Testis (tissue), 2 donors: ENCODE measurements at regions not wholly inside any gene's neighbourhood (a gene's known extent, or its start where the extent isn't known, plus 50 kb on each side); places are given as distances from the start of the nearest gene placed in this dataset.

ENCODE experiments used
- DNase-seq: peaks from one replicate; pipeline ENCODE4 v3.0.0-alpha.2; 2019
- H3K27ac ChIP-seq, 2 donors: fragments of 200-600 bp; sonication (generic); one replicate each; pipeline ENCODE4 v1.5.1; 2019
- H3K27me3 ChIP-seq: fragments of 200-600 bp; sonication (generic); one replicate; pipeline ENCODE4 v1.5.1; 2019
- H3K36me3 ChIP-seq: fragments of 200-600 bp; sonication (generic); one replicate; pipeline ENCODE4 v1.5.1; 2017; ENCODE audit warnings: low read depth; ENCODE audit errors: missing control alignments
- H3K4me1 ChIP-seq: fragments of 200-600 bp; sonication (generic); one replicate; pipeline ENCODE4 v1.5.1; 2019
- H3K4me3 ChIP-seq, 2 donors: fragments of 200-600 bp; sonication (generic); one replicate each; pipeline ENCODE4 v1.5.1; 2017 to 2019
- H3K9me3 ChIP-seq: fragments of 200-600 bp; sonication (generic); one replicate; pipeline ENCODE4 v1.5.1; 2017
- CTCF ChIP-seq, 3 experiments: fragments of 450-650 bp in 2 of 3; fragments of 200-600 bp in 1 of 3; sonication (generic) in 1 of 3; IDR thresholded peaks; one replicate each; pipeline ENCODE4 v1.5.1; 2016 to 2019; ENCODE audit warnings: antibody characterized with exemption in 3 of 3, mild to moderate bottlenecking in 2 of 3, moderate library complexity in 1 of 3
- POLR2A ChIP-seq: fragments of 450-650 bp; IDR thresholded peaks from one replicate; pipeline ENCODE4 v1.6.1; 2017; ENCODE audit warnings: antibody characterized with exemption, mild to moderate bottlenecking, moderate library complexity
- WGBS, 2 donors: methylation state at CpG; one replicate each; pipeline ENCODE4 v1.1.5; 2018; 5-methylcytosine and 5-hydroxymethylcytosine counted together
- intact Hi-C: fragments of 100-400 bp; cut with DNase I; formaldehyde crosslinking; loops from one replicate; pipeline ENCODE4 v1.15.1; 2023; ENCODE audit warnings: low total_unique reads

DNA sequence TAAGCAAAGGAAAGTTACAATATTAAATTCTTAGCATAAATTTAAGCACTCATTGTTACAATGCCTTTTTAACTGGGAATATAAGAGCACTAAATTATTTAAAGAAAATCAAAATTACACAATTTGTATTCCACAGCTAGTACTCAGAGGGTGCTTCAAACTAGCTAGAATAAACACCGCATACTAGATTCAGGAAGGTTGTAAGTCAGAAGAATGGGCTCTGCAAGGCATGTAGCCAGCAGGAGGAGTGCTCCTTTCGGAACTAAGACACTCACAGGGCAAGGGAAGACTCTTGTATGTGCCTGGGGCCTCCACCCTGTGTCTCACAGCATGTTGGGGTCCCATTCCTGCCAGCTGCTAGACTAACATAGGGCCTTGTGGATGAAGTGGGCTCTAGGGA lies 327.7 kb upstream of the ALCAM start:
- H3K27ac ChIP-seq = no peak overlapping the region
- H3K4me1 ChIP-seq = no peaks in the 10 kb centered on the region
- H3K9me3 ChIP-seq = no peaks in the 10 kb centered on the region
- intact Hi-C loops = no loop called here
- WGBS, 2 donors = 83 to 85% methylated on average over 2 of the region's 2 CpGs
- no peak for TF ChIP-seq POLR2A
- TF ChIP-seq CTCF (IDR thresholded peaks at IDR 0.05) = no peak
- no peaks in the 10 kb centered on the region for H3K36me3 ChIP-seq
- H3K27me3 ChIP-seq = no peaks in the 10 kb centered on the region
- DNase-seq = no peak
- no peak overlapping the region for H3K4me3 ChIP-seq

DNA sequence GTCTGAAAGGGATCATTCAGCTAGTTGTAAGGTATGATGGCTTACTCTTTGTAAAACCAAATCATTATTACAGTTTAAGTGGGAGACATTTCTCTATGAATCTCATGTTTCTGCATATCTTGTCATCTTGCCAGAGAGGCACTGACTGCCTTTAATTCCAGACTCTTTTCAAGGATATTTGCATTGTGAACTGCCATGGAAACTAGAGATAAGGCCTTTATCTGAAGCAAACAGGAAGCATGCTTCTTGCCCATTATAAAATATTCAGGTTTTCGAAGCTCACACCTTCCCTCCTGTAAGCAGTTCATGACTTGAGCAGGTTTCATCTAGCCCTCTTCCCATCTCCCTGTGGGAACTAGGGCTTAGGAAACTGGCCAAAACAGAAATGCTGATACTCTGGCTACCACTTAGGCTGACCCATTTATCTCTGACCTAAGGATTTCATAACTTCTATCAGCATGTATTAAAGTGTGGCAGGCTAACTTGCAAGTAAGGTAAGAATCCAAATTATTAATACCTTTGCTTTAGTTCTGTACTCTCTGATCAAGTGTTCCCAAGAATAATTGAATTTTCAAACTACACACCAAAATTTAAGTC lies 326.6 kb upstream of the ALCAM start:
- Histone ChIP-seq H3K4me1 (no peaks in the 10 kb centered on the region), H3K36me3 (no peaks in the 10 kb centered on the region), H3K27ac (no peak overlapping the region), H3K27me3 (no peaks in the 10 kb centered on the region), H3K9me3 (no peaks in the 10 kb centered on the region), H3K4me3 (no peak overlapping the region)
- intact Hi-C loops = no loop called here
- DNase-seq = no peak
- 43 to 62% methylated on average over 1 of the region's 1 CpG for WGBS, 2 donors
- TF ChIP-seq CTCF (IDR thresholded peaks at IDR 0.05) (no peak), POLR2A (no peak)

DNA sequence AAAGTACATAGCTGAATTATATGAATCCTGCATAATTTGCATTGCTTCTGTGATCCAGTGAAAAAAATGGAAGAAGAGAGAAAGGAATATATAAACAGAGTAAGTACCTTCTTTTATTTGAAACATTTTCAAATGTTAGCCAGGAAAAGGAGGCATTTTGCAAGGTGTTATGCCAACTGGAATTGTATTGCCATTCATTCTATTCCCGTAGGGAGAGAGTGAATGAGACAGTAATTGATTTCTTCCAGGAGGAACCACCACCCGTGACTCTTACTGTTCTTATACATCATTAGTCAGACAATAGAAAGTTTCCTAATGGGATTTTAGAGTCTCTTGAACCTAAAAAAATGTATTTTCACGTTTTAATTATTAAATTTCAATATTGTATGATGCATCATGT lies 324.1 kb upstream of the ALCAM start:
- Histone ChIP-seq H3K4me1 (no peaks in the 10 kb centered on the region), H3K36me3 (no peaks in the 10 kb centered on the region), H3K27ac (no peak overlapping the region), H3K4me3 (no peak overlapping the region), H3K27me3 (no peaks in the 10 kb centered on the region), H3K9me3 (no peaks in the 10 kb centered on the region)
- TF ChIP-seq CTCF (IDR thresholded peaks at IDR 0.05) = no peak
- TF ChIP-seq POLR2A = no peak
- DNase-seq = no peak
- 41 to 52% methylated on average over 3 of the region's 3 CpGs for WGBS, 2 donors
- intact Hi-C loops = no loop called here

DNA sequence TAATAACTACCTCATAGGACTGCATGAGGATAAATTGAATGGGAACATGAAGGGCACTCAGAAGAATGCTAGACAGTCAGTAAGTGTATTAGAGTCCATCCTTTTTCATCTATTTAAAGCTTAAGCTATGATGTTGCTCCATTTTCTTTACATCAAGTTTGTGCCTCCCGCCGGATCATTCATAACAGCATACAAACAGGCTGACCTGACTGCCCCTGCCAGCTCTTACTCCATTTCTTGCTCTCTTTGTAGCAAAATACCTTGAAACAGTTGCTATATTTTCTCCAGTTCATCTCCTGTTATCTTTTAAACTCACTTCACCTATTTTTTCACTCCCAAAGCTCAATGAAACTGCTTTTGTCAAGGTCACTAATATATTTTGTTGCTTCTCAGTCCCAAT lies 315.6 kb upstream of the ALCAM start:
- no peaks in the 10 kb centered on the region for H3K36me3 ChIP-seq
- no peaks in the 10 kb centered on the region for H3K27me3 ChIP-seq
- WGBS, 2 donors = 76 to 79% methylated on average over 2 of the region's 2 CpGs
- no peak overlapping the region for H3K4me3 ChIP-seq
- DNase-seq = peak; percentile 60
- no peak overlapping the region for H3K27ac ChIP-seq
- TF ChIP-seq POLR2A (no peak), CTCF (IDR thresholded peaks at IDR 0.05) (no peak)
- H3K4me1 ChIP-seq = peaks cover 5% of the 10 kb centered on the region
- intact Hi-C loops = no loop called here
- no peaks in the 10 kb centered on the region for H3K9me3 ChIP-seq

DNA sequence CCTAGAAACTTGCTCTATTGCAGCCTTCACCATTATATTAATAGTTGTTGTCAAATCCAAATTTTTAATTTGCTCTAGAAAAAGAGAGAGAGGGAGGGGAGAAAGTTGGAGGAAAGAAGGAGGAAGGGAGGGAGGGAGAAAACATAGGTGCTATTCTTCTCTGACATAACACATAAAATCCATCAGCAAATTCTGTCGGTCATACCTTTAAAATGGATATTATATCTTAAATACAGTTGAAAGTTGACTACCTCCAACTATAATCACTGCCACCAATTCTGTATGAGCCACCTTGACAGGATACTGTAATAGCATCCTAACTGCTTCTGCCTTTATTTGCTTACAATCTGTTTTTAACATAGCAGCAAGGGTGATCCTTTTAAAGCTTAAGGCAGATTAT lies 314.7 kb upstream of the ALCAM start:
- DNase-seq = no peak
- H3K9me3 ChIP-seq = no peaks in the 10 kb centered on the region
- H3K27me3 ChIP-seq = no peaks in the 10 kb centered on the region
- no peak overlapping the region for H3K4me3 ChIP-seq
- no peak overlapping the region for H3K27ac ChIP-seq
- H3K4me1 ChIP-seq = peaks cover 5% of the 10 kb centered on the region
- TF ChIP-seq POLR2A (no peak), CTCF (IDR thresholded peaks at IDR 0.05) (no peak)
- 81 to 100% methylated on average over 1 of the region's 1 CpG for WGBS, 2 donors
- H3K36me3 ChIP-seq = no peaks in the 10 kb centered on the region
- intact Hi-C loops = no loop called here
